ENCODE measurements at regions not wholly inside any gene's neighbourhood (a gene's known extent, or its start where the extent isn't known, plus 50 kb on each side); places are given as distances from the start of the nearest gene placed in this dataset.

DNA sequence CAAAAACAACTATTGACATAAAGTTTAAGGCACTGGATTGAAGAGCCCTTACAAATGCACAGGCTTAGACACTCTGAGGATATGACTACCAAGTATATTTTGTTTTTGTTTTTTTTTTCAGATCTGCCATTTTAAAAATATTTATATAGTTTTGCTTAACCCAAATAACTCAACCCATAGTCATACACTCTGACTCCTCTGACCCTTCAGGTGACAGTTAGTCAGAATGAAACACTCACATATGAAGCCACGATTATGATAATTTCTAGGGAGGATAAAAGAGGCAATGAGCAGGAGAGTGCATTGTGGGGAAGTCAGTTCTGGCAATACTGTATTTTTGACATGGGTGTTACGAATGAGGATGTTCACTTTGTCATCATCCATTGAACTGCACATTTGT lies 774.7 kb downstream of the MECOM start:
- no peak for DNase-seq (ENCODE audit: low read depth in 6 of 9, low spot score in 9 of 9)
- Histone ChIP-seq H3K27me3 (ENCODE audit: control insufficient read depth in 2 of 2, insufficient read depth in 1 of 2, low read length in 1 of 2) (no peaks in the 10 kb centered on the region), H3K4me1 (ENCODE audit: control insufficient read depth in 2 of 2, insufficient read depth in 2 of 2, low read length in 2 of 2) (no peaks in the 10 kb centered on the region), H3K27ac (ENCODE audit: low read depth in 1 of 2, low read length in 1 of 2) (no peak overlapping the region), H3K36me3 (ENCODE audit: control insufficient read depth in 2 of 2, insufficient read depth in 2 of 2, low read length in 1 of 2) (no peaks in the 10 kb centered on the region), H3K9me3 (ENCODE audit: control insufficient read depth in 2 of 2, insufficient read depth in 1 of 2, low read length in 1 of 2) (no peaks in the 10 kb centered on the region), H3K4me3 (ENCODE audit: low read length in 2 of 2) (no peak overlapping the region)
- WGBS: 96% methylated on average over 2 of the region's 2 CpGs

DNA sequence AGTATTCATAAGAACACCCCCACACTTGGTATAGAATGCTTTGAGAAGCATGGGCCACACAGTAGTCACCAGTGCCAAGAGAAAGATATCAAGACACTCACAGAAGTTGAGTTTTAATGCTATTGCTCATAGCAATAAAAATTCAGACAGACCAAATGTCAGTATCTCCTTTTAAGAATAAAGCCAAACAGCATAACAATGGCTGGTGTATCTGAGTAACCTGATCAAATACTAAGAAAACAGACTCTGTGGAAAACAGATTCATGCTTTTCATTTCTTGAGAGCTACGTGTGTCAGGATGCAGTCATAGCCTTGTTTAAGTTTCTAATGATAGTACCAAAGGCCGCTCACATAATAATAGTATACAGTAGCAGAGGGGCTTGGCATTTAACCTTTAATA lies 778.5 kb downstream of the MECOM start:
- no peak for DNase-seq (ENCODE audit: low read depth in 6 of 9, low spot score in 9 of 9)
- no peaks in the 10 kb centered on the region for H3K36me3 ChIP-seq (ENCODE audit: control insufficient read depth in 2 of 2, insufficient read depth in 2 of 2, low read length in 1 of 2)
- no peak overlapping the region for H3K27ac ChIP-seq (ENCODE audit: low read depth in 1 of 2, low read length in 1 of 2)
- H3K27me3 ChIP-seq (ENCODE audit: control insufficient read depth in 2 of 2, insufficient read depth in 1 of 2, low read length in 1 of 2): no peaks in the 10 kb centered on the region
- no peaks in the 10 kb centered on the region for H3K9me3 ChIP-seq (ENCODE audit: control insufficient read depth in 2 of 2, insufficient read depth in 1 of 2, low read length in 1 of 2)
- WGBS: 92% methylated on average over 2 of the region's 2 CpGs
- no peak overlapping the region for H3K4me3 ChIP-seq (ENCODE audit: low read length in 2 of 2)
- no peaks in the 10 kb centered on the region for H3K4me1 ChIP-seq (ENCODE audit: control insufficient read depth in 2 of 2, insufficient read depth in 2 of 2, low read length in 2 of 2)

DNA sequence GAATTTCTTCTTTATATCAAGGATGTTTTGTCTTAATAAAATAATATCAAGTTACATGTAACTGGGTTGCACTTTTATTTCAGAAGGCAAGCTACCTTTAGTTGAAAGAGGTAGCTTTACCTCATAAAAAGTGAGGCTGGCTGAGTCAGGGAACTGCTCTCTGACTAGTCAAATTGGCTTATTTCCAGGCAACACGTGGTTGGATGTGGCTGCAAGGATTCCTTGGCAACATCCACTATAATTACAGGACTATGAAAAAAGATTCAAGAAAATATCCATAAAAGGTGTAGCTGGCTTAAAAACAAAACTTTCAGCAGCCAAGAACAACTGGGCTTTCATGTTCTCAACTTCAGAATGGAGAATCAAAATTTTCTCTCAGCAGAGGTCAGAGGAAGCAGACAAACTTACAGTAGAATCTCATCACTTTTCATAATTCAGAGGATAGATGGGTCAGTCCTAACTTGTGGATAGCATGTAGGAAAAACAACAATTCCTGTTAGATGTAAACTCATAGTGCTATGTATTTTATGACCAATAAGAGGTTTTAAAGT lies 779.1 kb downstream of the MECOM start:
- Histone ChIP-seq H3K27me3 (ENCODE audit: control insufficient read depth in 2 of 2, insufficient read depth in 1 of 2, low read length in 1 of 2) (no peaks in the 10 kb centered on the region), H3K27ac (ENCODE audit: low read depth in 1 of 2, low read length in 1 of 2) (no peak overlapping the region), H3K36me3 (ENCODE audit: control insufficient read depth in 2 of 2, insufficient read depth in 2 of 2, low read length in 1 of 2) (no peaks in the 10 kb centered on the region), H3K9me3 (ENCODE audit: control insufficient read depth in 2 of 2, insufficient read depth in 1 of 2, low read length in 1 of 2) (no peaks in the 10 kb centered on the region), H3K4me3 (ENCODE audit: low read length in 2 of 2) (no peak overlapping the region), H3K4me1 (ENCODE audit: control insufficient read depth in 2 of 2, insufficient read depth in 2 of 2, low read length in 2 of 2) (no peaks in the 10 kb centered on the region)
- DNase-seq (ENCODE audit: low read depth in 6 of 9, low spot score in 9 of 9): no peak
- 6% methylated on average over 1 of the region's 1 CpG for WGBS

DNA sequence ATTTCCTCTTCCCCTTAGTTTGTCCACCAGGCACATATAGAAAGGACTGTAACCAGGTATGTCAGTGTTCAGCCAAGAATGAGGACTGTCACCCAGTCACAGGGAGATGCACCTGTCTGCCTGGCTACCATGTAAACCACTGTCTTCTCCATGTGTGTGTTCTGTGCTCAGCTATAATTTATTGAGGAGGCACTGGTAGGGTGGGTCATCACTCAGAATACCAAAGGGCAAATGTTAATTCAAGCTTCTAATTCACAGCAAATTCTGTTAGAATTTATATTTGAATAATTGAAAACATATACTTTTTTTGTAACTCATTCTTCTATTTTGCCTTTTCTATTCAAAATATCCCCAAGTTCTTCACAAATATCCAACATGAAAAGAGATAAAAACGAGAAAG lies 780.4 kb downstream of the MECOM start:
- 0% methylated on average over 1 of the region's 1 CpG for WGBS
- H3K4me3 ChIP-seq (ENCODE audit: low read length in 2 of 2): no peak overlapping the region
- H3K9me3 ChIP-seq (ENCODE audit: control insufficient read depth in 2 of 2, insufficient read depth in 1 of 2, low read length in 1 of 2): no peaks in the 10 kb centered on the region
- H3K36me3 ChIP-seq (ENCODE audit: control insufficient read depth in 2 of 2, insufficient read depth in 2 of 2, low read length in 1 of 2): no peaks in the 10 kb centered on the region
- H3K4me1 ChIP-seq (ENCODE audit: control insufficient read depth in 2 of 2, insufficient read depth in 2 of 2, low read length in 2 of 2): no peaks in the 10 kb centered on the region
- no peaks in the 10 kb centered on the region for H3K27me3 ChIP-seq (ENCODE audit: control insufficient read depth in 2 of 2, insufficient read depth in 1 of 2, low read length in 1 of 2)
- H3K27ac ChIP-seq (ENCODE audit: low read depth in 1 of 2, low read length in 1 of 2): no peak overlapping the region
- DNase-seq (ENCODE audit: low read depth in 6 of 9, low spot score in 9 of 9): no peak

DNA sequence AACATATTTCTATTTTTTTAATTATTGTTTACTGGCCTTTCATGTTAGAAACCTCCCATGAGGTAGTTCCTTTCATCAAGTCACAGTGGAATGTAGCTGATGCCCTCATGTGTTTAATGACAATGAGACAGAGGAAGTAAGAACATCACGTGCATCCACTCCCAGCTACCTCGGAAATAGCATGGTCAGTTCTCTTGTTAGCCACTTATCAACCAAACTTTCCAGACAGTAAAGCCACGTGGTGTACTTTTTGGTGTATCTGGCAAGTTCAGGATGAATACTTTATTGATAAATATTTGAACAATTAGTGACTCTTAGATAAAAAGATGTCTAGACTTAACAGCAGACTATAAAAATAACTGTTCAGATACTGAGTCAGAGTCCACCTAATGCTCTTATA lies 781.7 kb downstream of the MECOM start:
- DNase-seq (ENCODE audit: low read depth in 6 of 9, low spot score in 9 of 9): no peak
- Histone ChIP-seq H3K4me1 (ENCODE audit: control insufficient read depth in 2 of 2, insufficient read depth in 2 of 2, low read length in 2 of 2) (no peaks in the 10 kb centered on the region), H3K4me3 (ENCODE audit: low read length in 2 of 2) (no peak overlapping the region), H3K9me3 (ENCODE audit: control insufficient read depth in 2 of 2, insufficient read depth in 1 of 2, low read length in 1 of 2) (no peaks in the 10 kb centered on the region), H3K36me3 (ENCODE audit: control insufficient read depth in 2 of 2, insufficient read depth in 2 of 2, low read length in 1 of 2) (no peaks in the 10 kb centered on the region), H3K27ac (ENCODE audit: low read depth in 1 of 2, low read length in 1 of 2) (no peak overlapping the region), H3K27me3 (ENCODE audit: control insufficient read depth in 2 of 2, insufficient read depth in 1 of 2, low read length in 1 of 2) (no peaks in the 10 kb centered on the region)
- 94% methylated on average over 3 of the region's 3 CpGs for WGBS

DNA sequence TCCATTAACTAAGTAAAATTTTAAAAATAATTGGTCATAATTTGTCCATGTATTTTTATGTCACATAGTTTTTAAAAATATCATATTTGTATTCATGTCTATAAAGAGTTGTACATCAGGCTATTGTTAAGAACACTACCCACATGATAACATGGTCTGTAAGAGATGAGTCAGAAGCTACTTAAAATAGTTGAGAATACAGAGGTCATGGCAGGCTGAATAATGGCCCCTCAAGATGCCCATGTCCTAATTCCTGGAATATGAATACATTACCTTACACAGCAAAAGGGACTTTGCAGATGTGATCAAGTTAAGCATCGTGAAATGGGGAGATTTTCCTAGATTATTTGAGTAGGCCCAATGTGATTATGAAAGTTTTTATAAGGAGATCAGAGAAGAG lies 782.9 kb upstream of the GOLIM4 start:
- 98% methylated on average over 1 of the region's 1 CpG for WGBS
- no peak for DNase-seq (ENCODE audit: low read depth in 6 of 9, low spot score in 9 of 9)
- Histone ChIP-seq H3K4me1 (ENCODE audit: control insufficient read depth in 2 of 2, insufficient read depth in 2 of 2, low read length in 2 of 2) (no peaks in the 10 kb centered on the region), H3K9me3 (ENCODE audit: control insufficient read depth in 2 of 2, insufficient read depth in 1 of 2, low read length in 1 of 2) (no peaks in the 10 kb centered on the region), H3K27me3 (ENCODE audit: control insufficient read depth in 2 of 2, insufficient read depth in 1 of 2, low read length in 1 of 2) (no peaks in the 10 kb centered on the region), H3K4me3 (ENCODE audit: low read length in 2 of 2) (no peak overlapping the region), H3K36me3 (ENCODE audit: control insufficient read depth in 2 of 2, insufficient read depth in 2 of 2, low read length in 1 of 2) (no peaks in the 10 kb centered on the region), H3K27ac (ENCODE audit: low read depth in 1 of 2, low read length in 1 of 2) (no peak overlapping the region)

DNA sequence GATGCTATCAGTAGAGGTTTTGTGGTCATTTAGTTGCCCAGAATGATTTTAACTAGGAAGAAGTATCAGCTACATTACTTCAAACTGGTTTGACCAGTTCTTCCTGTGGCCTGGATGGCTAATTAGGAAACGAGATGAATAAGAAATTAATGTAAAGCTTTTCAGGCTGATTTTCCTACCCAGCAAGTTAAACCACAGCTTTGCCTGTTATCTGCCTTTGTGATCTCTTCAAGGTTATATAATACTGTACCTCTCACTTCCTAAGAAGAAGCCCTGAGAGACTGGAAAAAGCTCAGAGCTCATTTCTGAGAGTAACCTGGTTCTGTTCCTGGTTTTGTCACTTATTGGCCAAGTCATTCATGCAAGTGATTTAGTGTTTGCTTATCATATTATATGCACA lies 782.2 kb upstream of the GOLIM4 start:
- Histone ChIP-seq H3K27ac (ENCODE audit: low read depth in 1 of 2, low read length in 1 of 2) (no peak overlapping the region), H3K27me3 (ENCODE audit: control insufficient read depth in 2 of 2, insufficient read depth in 1 of 2, low read length in 1 of 2) (no peaks in the 10 kb centered on the region), H3K4me1 (ENCODE audit: control insufficient read depth in 2 of 2, insufficient read depth in 2 of 2, low read length in 2 of 2) (no peaks in the 10 kb centered on the region), H3K9me3 (ENCODE audit: control insufficient read depth in 2 of 2, insufficient read depth in 1 of 2, low read length in 1 of 2) (no peaks in the 10 kb centered on the region), H3K4me3 (ENCODE audit: low read length in 2 of 2) (no peak overlapping the region), H3K36me3 (ENCODE audit: control insufficient read depth in 2 of 2, insufficient read depth in 2 of 2, low read length in 1 of 2) (no peaks in the 10 kb centered on the region)
- 25% methylated on average over 1 of the region's 1 CpG for WGBS
- peak in 1 of 9 donors; percentile 22 for DNase-seq (ENCODE audit: low read depth in 6 of 9, low spot score in 9 of 9)

DNA sequence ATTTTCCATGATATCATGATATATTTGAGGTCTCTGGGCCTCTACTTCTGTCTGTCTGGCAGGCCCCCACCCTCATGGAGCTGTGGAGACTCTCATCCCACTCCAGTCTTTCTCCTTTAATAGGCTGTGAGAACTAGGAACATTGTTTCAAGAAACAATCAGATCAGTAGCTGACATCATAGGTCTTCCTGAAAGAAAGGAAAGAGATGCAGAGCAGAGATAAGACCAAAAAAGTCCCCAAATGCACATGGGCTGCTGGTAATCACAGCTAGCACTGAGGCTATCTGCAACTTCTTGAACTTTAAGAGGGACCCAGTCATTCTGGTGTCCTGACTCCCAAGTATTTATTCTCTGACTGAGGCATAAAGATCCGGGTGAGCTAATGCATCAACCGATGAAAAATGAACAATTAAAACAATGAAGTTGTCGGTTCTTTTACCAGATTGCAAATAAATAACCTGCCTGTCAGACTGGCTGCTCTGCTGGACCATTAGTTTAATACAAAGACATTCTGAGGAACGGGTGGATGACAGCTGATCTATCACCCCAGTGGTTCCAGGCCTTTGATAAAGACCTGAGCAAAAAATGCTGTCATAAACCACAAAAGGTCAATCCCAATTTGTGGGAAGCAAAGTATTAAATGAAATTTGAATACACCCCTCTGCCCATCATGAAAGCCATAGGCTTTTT lies 780.8 kb upstream of the GOLIM4 start:
- Histone ChIP-seq H3K4me1 (ENCODE audit: control insufficient read depth in 2 of 2, insufficient read depth in 2 of 2, low read length in 2 of 2) (no peaks in the 10 kb centered on the region), H3K9me3 (ENCODE audit: control insufficient read depth in 2 of 2, insufficient read depth in 1 of 2, low read length in 1 of 2) (no peaks in the 10 kb centered on the region), H3K27me3 (ENCODE audit: control insufficient read depth in 2 of 2, insufficient read depth in 1 of 2, low read length in 1 of 2) (no peaks in the 10 kb centered on the region), H3K27ac (ENCODE audit: low read depth in 1 of 2, low read length in 1 of 2) (no peak overlapping the region), H3K36me3 (ENCODE audit: control insufficient read depth in 2 of 2, insufficient read depth in 2 of 2, low read length in 1 of 2) (no peaks in the 10 kb centered on the region), H3K4me3 (ENCODE audit: low read length in 2 of 2) (no peak overlapping the region)
- WGBS: 31% methylated on average over 4 of the region's 4 CpGs
- no peak for DNase-seq (ENCODE audit: low read depth in 6 of 9, low spot score in 9 of 9)

DNA sequence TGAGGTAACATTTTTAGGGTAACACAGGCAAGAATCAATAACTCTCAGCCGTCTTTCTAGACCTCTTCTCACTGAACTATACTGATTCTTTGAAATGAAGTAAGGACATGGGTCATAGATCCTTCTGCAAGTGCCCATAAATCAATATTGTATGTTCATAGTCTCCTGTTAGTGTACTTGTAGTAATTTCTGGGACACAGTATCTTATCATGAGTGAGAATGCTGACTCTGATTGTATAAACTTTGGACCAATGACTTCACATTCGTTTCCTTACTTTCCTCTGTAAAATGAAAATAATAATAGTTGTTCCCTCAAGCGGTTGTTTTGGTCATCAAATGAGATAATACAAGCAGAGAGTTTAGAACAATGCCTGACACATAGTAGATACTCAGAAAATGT lies 777.1 kb upstream of the GOLIM4 start:
- no peaks in the 10 kb centered on the region for H3K4me1 ChIP-seq (ENCODE audit: control insufficient read depth in 2 of 2, insufficient read depth in 2 of 2, low read length in 2 of 2)
- WGBS: 96% methylated on average over 3 of the region's 3 CpGs

More for the DNA sequence above, 777.1 kb upstream of the GOLIM4 start:
- no peaks in the 10 kb centered on the region for H3K9me3 ChIP-seq (ENCODE audit: control insufficient read depth in 2 of 2, insufficient read depth in 1 of 2, low read length in 1 of 2)
- no peaks in the 10 kb centered on the region for H3K36me3 ChIP-seq (ENCODE audit: control insufficient read depth in 2 of 2, insufficient read depth in 2 of 2, low read length in 1 of 2)
- DNase-seq (ENCODE audit: low read depth in 6 of 9, low spot score in 9 of 9): no peak
- no peaks in the 10 kb centered on the region for H3K27me3 ChIP-seq (ENCODE audit: control insufficient read depth in 2 of 2, insufficient read depth in 1 of 2, low read length in 1 of 2)
- no peak overlapping the region for H3K27ac ChIP-seq (ENCODE audit: low read depth in 1 of 2, low read length in 1 of 2)
- H3K4me3 ChIP-seq (ENCODE audit: low read length in 2 of 2): no peak overlapping the region

Data from thymus (tissue), 11 donors.